Endodermal cell (in vitro differentiated cells): ENCODE measurements at regions not wholly inside any gene's neighbourhood (a gene's known extent, or its start where the extent isn't known, plus 50 kb on each side); places are given as distances from the start of the nearest gene placed in this dataset.

ENCODE experiments used
- DNase-seq: peaks from one replicate; pipeline ENCODE4 v3.0.0-alpha.2; 2017
- H3K27ac ChIP-seq: 2 replicates; pipeline ENCODE4 v1.5.1; 2013; ENCODE audit warnings: mild to moderate bottlenecking, low read depth, low read length, moderate library complexity
- H3K27me3 ChIP-seq: 2 replicates; pipeline ENCODE4 v1.6.1; 2013; ENCODE audit warnings: mild to moderate bottlenecking, low read length, moderate library complexity; ENCODE audit not compliant: insufficient read depth, control insufficient read depth, poor library complexity, severe bottlenecking
- H3K36me3 ChIP-seq: 2 replicates; pipeline ENCODE4 v1.7.0; 2013; ENCODE audit warnings: mild to moderate bottlenecking, low read length, moderate library complexity; ENCODE audit not compliant: control insufficient read depth, insufficient read depth
- H3K4me1 ChIP-seq: one replicate; pipeline ENCODE4 v1.7.0; 2013; ENCODE audit warnings: low read length; ENCODE audit not compliant: control insufficient read depth, insufficient read depth
- H3K4me3 ChIP-seq: 2 replicates; pipeline ENCODE4 v1.5.1; 2013; ENCODE audit warnings: mild to moderate bottlenecking, low read length, moderate library complexity
- H3K9ac ChIP-seq: 2 replicates; pipeline ENCODE4 v1.6.1; 2013; ENCODE audit warnings: mild to moderate bottlenecking, low read length, moderate library complexity; ENCODE audit not compliant: poor library complexity, severe bottlenecking; ENCODE audit errors: extremely low read depth
- H3K9me3 ChIP-seq: 2 replicates; pipeline ENCODE4 v1.6.1; 2013; ENCODE audit warnings: mild to moderate bottlenecking, low read length, moderate library complexity; ENCODE audit not compliant: control insufficient read depth
- H3K27ac Mint-ChIP-seq: 2 replicates; pipeline ENCODE4 v1.8.0; 2020; ENCODE audit warnings: mixed read lengths
- H3K27me3 Mint-ChIP-seq: 2 replicates; pipeline ENCODE4 v1.8.0; 2021; ENCODE audit warnings: mild to moderate bottlenecking, mixed read lengths; ENCODE audit not compliant: insufficient read depth
- H3K36me3 Mint-ChIP-seq: 2 replicates; pipeline ENCODE4 v1.8.0; 2020; ENCODE audit warnings: low read depth, mixed read lengths
- H3K4me1 Mint-ChIP-seq: 2 replicates; pipeline ENCODE4 v1.8.0; 2020; ENCODE audit warnings: mixed read lengths
- H3K4me3 Mint-ChIP-seq: 2 replicates; pipeline ENCODE4 v1.8.0; 2020; ENCODE audit warnings: mild to moderate bottlenecking, moderate library complexity, mixed read lengths
- H3K9me3 Mint-ChIP-seq: 2 replicates; pipeline ENCODE4 v1.8.0; 2020; ENCODE audit warnings: mild to moderate bottlenecking, mixed read lengths
- CTCF ChIP-seq: fragments of 200-600 bp; sonication (generic); conservative IDR thresholded peaks from 2 replicates; pipeline ENCODE4 v1.5.0; 2021; ENCODE audit warnings: antibody characterized with exemption, mild to moderate bottlenecking
- WGBS, 2 experiments: methylation state at CpG; one replicate each; pipeline versions ENCODE4 v1.1.5 to v1.1.7; 2013; ENCODE audit warnings: missing lambda C conversion rate in 2 of 2, mixed read lengths in 1 of 2; ENCODE audit not compliant: insufficient coverage in 1 of 2, insufficient read length in 1 of 2; 5-methylcytosine and 5-hydroxymethylcytosine counted together

GRCh38 chr13:33963134-33963533 lies 145.2 kb downstream of the RFC3 start:
- H3K27ac Mint-ChIP-seq, result no peak overlapping the region

GRCh38 chr13:33963895-33964294 lies 145.9 kb downstream of the RFC3 start:
- H3K4me3 Mint-ChIP-seq, result no peak overlapping the region
- Histone ChIP-seq H3K4me3 (no peak overlapping the region), H3K36me3 (no peaks in the 10 kb centered on the region), H3K4me1 (no peaks in the 10 kb centered on the region), H3K27ac (no peak overlapping the region), H3K9me3 (no peaks in the 10 kb centered on the region), H3K9ac (no peak overlapping the region), H3K27me3 (no peaks in the 10 kb centered on the region)
- no peak overlapping the region for H3K27ac Mint-ChIP-seq
- no peaks in the 10 kb centered on the region for H3K36me3 Mint-ChIP-seq
- 94 to 95% methylated on average over 4 of the region's 4 CpGs for WGBS, 2 experiments
- no peaks in the 10 kb centered on the region for H3K27me3 Mint-ChIP-seq
- peaks cover 5% of the 10 kb centered on the region for H3K4me1 Mint-ChIP-seq
- DNase-seq, result no peak
- no peak for TF ChIP-seq CTCF
- H3K9me3 Mint-ChIP-seq, result no peaks in the 10 kb centered on the region

More at GRCh38 chr13:33963134-33963533, 145.2 kb downstream of the RFC3 start:
- Mint-ChIP-seq H3K9me3 (no peaks in the 10 kb centered on the region), H3K4me1 (peaks cover 5% of the 10 kb centered on the region), H3K36me3 (no peaks in the 10 kb centered on the region), H3K27me3 (no peaks in the 10 kb centered on the region), H3K4me3 (no peak overlapping the region)
- no peaks in the 10 kb centered on the region for H3K36me3 ChIP-seq
- H3K27ac ChIP-seq, result no peak overlapping the region
- 95% methylated on average over 3 of the region's 3 CpGs; no CpG with 5 or more reads in 1 of the 2 experiments for WGBS, 2 experiments
- DNase-seq, result no peak
- H3K4me1 ChIP-seq, result no peaks in the 10 kb centered on the region
- TF ChIP-seq CTCF, result no peak
- no peaks in the 10 kb centered on the region for H3K27me3 ChIP-seq
- no peak overlapping the region for H3K4me3 ChIP-seq
- H3K9me3 ChIP-seq, result no peaks in the 10 kb centered on the region
- no peak overlapping the region for H3K9ac ChIP-seq

GRCh38 chr13:33968520-33969507 lies 150.9 kb downstream of the RFC3 start:
- WGBS, 2 experiments, result 78 to 81% methylated on average over 9 to 10 of the region's 10 CpGs

More at GRCh38 chr13:33968520-33969507, 150.9 kb downstream of the RFC3 start:
- peaks cover 6% of the 10 kb centered on the region for H3K9me3 Mint-ChIP-seq
- H3K9me3 ChIP-seq, result no peaks in the 10 kb centered on the region
- peak overlapping the region; percentile 25 for H3K27ac ChIP-seq
- no peak overlapping the region for H3K4me3 ChIP-seq
- TF ChIP-seq CTCF, result no peak
- no peaks in the 10 kb centered on the region for H3K36me3 ChIP-seq
- no peak overlapping the region for H3K4me3 Mint-ChIP-seq
- H3K4me1 Mint-ChIP-seq, result no peaks in the 10 kb centered on the region
- H3K4me1 ChIP-seq, result no peaks in the 10 kb centered on the region
- no peak overlapping the region for H3K27ac Mint-ChIP-seq
- H3K27me3 ChIP-seq, result no peaks in the 10 kb centered on the region
- no peak for DNase-seq
- H3K27me3 Mint-ChIP-seq, result no peaks in the 10 kb centered on the region
- no peak overlapping the region for H3K9ac ChIP-seq
- no peaks in the 10 kb centered on the region for H3K36me3 Mint-ChIP-seq
